ENCODE measurements at regions not wholly inside any gene's neighbourhood (a gene's known extent, or its start where the extent isn't known, plus 50 kb on each side); places are given as distances from the start of the nearest gene placed in this dataset.
"Not testable (repeated sequence)": the region's sequence is repeated elsewhere in the genome, so short reads cannot be mapped to it uniquely, and the experiment has no call there.

GRCh38 chr4:15337168-15337657 is 90.6 kb upstream of the C1QTNF7 start:
- not testable (repeated sequence) for TF ChIP-seq CTCF (conservative IDR thresholded peaks at IDR 0.05; ENCODE audit: low read length); EZH2phosphoT487 (IDR thresholded peaks at IDR 0.05; ENCODE audit: borderline replicate concordance)
